Right atrium auricular region (tissue), 2 donors: ENCODE measurements at regions not wholly inside any gene's neighbourhood (a gene's known extent, or its start where the extent isn't known, plus 50 kb on each side); places are given as distances from the start of the nearest gene placed in this dataset.

Source experiments
- DNase-seq: peaks from one replicate; pipeline ENCODE4 v3.0.0-alpha.2; 2019; ENCODE audit warnings: low spot score
- H3K27ac ChIP-seq, 2 donors: fragments of 200-600 bp; sonication (generic); 1 replicate in 1 of 2; 2 replicates in 1 of 2; pipeline ENCODE4 v1.5.1; 2016 to 2019
- H3K27me3 ChIP-seq, 2 donors: fragments of 200-600 bp; sonication (generic); one replicate each; pipeline versions ENCODE4 v1.5.1 to v1.6.0; 2017 to 2019
- H3K36me3 ChIP-seq: fragments of 200-600 bp; sonication (generic); one replicate; pipeline ENCODE4 v1.5.1; 2016
- H3K4me1 ChIP-seq, 2 donors: fragments of 200-600 bp; sonication (generic); one replicate each; pipeline versions ENCODE4 v1.5.1 to v1.6.0; 2017 to 2019
- H3K4me3 ChIP-seq, 2 donors: fragments of 200-600 bp; sonication (generic); 1 replicate in 1 of 2; 2 replicates in 1 of 2; pipeline ENCODE4 v1.5.1; 2017 to 2019; ENCODE audit warnings: mild to moderate bottlenecking in 1 of 2, moderate library complexity in 1 of 2
- H3K9me3 ChIP-seq, 2 donors: fragments of 200-600 bp; sonication (generic); one replicate each; pipeline ENCODE4 v1.5.1; 2019
- TF ChIP-seq, protein P1 (sequence below), 2 donors: fragments of 200-600 bp; sonication (generic); IDR thresholded peaks; one replicate each; pipeline ENCODE4 v1.5.1; 2019; ENCODE audit warnings: antibody characterized with exemption in 2 of 2

DNA sequence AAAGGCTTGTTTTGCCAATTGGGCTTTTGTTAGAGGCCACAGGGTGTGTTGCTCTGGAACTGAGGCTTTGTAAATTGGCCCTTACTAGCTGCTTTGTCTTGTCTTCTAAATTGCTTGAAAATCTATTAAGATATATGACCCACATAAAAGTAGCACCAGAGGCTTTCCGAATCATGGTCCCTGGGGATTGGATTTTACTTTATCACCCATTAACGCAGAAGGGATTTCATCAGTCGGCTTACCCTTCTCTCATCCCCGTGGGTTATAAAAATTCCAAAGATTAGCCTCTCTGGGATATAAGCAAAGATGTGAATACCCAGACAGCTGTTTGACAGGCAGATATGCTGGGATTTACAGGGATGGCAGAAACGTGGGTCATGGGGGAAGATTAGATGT lies 98.3 kb upstream of the CHL1 start:
- no peak overlapping the region for H3K27ac ChIP-seq
- H3K27me3 ChIP-seq: no peaks in the 10 kb centered on the region
- no peaks in the 10 kb centered on the region for H3K9me3 ChIP-seq
- no peak for DNase-seq
- no peak overlapping the region for H3K4me3 ChIP-seq
- H3K4me1 ChIP-seq: no peaks in the 10 kb centered on the region
- H3K36me3 ChIP-seq: no peaks in the 10 kb centered on the region
- TF ChIP-seq, protein P1, sequence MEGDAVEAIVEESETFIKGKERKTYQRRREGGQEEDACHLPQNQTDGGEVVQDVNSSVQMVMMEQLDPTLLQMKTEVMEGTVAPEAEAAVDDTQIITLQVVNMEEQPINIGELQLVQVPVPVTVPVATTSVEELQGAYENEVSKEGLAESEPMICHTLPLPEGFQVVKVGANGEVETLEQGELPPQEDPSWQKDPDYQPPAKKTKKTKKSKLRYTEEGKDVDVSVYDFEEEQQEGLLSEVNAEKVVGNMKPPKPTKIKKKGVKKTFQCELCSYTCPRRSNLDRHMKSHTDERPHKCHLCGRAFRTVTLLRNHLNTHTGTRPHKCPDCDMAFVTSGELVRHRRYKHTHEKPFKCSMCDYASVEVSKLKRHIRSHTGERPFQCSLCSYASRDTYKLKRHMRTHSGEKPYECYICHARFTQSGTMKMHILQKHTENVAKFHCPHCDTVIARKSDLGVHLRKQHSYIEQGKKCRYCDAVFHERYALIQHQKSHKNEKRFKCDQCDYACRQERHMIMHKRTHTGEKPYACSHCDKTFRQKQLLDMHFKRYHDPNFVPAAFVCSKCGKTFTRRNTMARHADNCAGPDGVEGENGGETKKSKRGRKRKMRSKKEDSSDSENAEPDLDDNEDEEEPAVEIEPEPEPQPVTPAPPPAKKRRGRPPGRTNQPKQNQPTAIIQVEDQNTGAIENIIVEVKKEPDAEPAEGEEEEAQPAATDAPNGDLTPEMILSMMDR (IDR thresholded peaks at IDR 0.05): no peak

DNA sequence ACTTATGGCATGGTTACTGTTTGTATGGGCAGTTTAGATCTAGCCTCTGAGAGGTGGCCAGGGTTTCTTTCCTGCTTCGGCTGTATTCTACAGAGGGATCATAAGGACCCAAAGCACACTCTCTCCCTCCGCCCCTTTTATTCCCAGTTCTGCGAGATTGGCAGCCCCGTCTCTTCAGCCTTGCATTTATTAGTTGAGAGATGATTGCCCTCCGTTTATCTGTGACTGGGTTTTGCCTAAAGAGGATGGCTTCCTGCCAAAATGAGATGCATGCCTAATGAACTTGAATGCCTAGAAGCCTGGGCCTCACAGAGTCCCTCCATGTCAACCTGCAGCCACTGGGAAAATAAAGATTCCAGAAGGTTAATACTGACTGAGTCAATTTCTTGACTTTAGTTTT lies 97.1 kb upstream of the CHL1 start:
- no peak overlapping the region for H3K27ac ChIP-seq
- DNase-seq: no peak
- no peaks in the 10 kb centered on the region for H3K4me1 ChIP-seq
- TF ChIP-seq, protein P1 (IDR thresholded peaks at IDR 0.05): no peak
- no peak overlapping the region for H3K4me3 ChIP-seq
- H3K27me3 ChIP-seq: no peaks in the 10 kb centered on the region
- H3K9me3 ChIP-seq: no peaks in the 10 kb centered on the region
- H3K36me3 ChIP-seq: no peaks in the 10 kb centered on the region

DNA sequence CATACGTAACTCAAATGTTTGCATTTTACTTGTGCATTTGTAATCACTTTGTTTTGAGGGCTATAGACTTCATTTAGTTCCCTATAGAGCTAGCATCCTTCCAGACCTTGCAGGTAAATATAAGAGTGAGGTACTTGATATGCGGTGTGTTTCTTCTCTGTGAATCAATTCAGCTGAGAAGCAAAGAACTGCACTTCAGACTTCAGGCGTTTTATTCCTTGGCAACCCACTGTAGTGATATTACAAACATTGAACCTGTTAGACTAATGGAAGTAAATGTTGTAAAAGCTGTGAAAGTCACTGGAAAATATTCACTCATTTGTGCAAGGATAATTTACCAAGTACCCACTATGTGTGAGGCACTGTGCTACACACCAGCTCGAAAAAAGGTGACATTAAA lies 94.1 kb upstream of the CHL1 start:
- H3K9me3 ChIP-seq: no peaks in the 10 kb centered on the region
- H3K27me3 ChIP-seq: no peaks in the 10 kb centered on the region
- no peak for DNase-seq
- TF ChIP-seq, protein P1 (IDR thresholded peaks at IDR 0.05): no peak
- no peak overlapping the region for H3K27ac ChIP-seq
- H3K36me3 ChIP-seq: no peaks in the 10 kb centered on the region
- no peak overlapping the region for H3K4me3 ChIP-seq
- no peaks in the 10 kb centered on the region for H3K4me1 ChIP-seq

DNA sequence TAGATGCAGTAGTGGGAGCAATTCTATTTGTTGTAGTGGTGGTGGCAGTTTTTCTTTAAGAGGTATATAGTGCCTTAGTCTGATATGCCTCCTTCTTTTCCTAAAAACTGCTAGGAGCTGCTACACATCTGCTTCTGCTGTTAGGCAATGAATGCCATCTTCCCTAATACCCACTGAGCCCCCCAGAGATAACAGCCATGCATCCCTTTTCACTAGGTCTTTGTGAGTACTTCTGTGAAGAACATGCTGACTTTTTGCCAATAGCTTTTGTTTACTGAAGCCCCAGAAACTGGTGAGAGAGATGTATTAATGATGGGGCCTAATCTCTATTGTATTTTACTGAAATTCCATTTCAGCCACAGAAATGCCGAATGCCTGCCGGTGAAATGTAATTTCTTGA lies 92.6 kb upstream of the CHL1 start:
- Histone ChIP-seq H3K27ac (no peak overlapping the region), H3K4me1 (no peaks in the 10 kb centered on the region), H3K9me3 (no peaks in the 10 kb centered on the region), H3K36me3 (no peaks in the 10 kb centered on the region), H3K4me3 (no peak overlapping the region), H3K27me3 (no peaks in the 10 kb centered on the region)
- TF ChIP-seq, protein P1 (IDR thresholded peaks at IDR 0.05): no peak
- no peak for DNase-seq

DNA sequence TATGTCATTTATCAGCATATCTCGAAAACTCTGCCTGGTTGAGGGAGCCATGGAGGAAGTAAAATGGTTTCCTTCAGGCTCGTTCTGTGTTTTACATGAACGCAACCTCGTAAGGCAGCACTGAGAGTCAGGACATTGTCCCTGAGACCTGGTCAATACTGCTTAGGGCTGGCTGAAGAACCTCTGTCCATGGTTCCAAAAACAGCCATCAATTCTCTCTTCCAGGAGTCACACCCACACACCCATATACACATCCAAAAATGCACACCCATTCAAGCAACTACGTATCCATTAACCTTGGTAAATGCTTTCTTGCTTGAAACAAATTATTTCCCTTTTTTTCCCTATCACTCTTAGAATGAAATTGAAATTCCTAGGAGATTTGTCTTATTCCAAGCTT lies 91.0 kb upstream of the CHL1 start:
- DNase-seq: no peak
- H3K4me1 ChIP-seq: no peaks in the 10 kb centered on the region
- H3K9me3 ChIP-seq: no peaks in the 10 kb centered on the region
- H3K27ac ChIP-seq: no peak overlapping the region
- H3K27me3 ChIP-seq: no peaks in the 10 kb centered on the region
- TF ChIP-seq, protein P1 (IDR thresholded peaks at IDR 0.05): no peak
- H3K4me3 ChIP-seq: no peak overlapping the region
- H3K36me3 ChIP-seq: no peaks in the 10 kb centered on the region

DNA sequence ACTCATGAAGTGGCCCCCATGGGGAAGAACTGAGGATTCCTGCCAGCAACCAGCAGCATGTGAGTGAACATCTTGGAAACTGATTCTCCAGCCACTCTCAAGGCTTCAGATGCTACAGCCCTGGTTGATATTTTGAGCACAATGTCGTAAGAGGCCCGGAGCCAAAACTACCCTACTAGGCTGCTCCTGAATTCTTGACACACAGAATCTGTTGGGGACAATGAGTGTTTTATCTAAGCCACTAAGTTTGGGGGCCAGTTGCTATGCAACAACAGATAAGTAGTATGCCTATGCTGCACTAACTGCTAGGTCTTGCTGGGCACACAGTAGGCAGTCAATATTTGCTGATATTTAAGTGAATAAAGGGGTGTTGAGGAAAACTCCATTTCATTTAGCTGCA lies 89.9 kb upstream of the CHL1 start:
- DNase-seq: no peak
- Histone ChIP-seq H3K27me3 (no peaks in the 10 kb centered on the region), H3K27ac (peak overlapping the region in 1 of 2 donors; percentile 28), H3K36me3 (no peaks in the 10 kb centered on the region), H3K4me3 (no peak overlapping the region), H3K9me3 (no peaks in the 10 kb centered on the region), H3K4me1 (peaks cover 0 to 6% of the 10 kb centered on the region in 2 donors)
- TF ChIP-seq, protein P1 (IDR thresholded peaks at IDR 0.05): no peak
